ENCODE measurements at regions not wholly inside any gene's neighbourhood (a gene's known extent, or its start where the extent isn't known, plus 50 kb on each side); places are given as distances from the start of the nearest gene placed in this dataset.

DNA sequence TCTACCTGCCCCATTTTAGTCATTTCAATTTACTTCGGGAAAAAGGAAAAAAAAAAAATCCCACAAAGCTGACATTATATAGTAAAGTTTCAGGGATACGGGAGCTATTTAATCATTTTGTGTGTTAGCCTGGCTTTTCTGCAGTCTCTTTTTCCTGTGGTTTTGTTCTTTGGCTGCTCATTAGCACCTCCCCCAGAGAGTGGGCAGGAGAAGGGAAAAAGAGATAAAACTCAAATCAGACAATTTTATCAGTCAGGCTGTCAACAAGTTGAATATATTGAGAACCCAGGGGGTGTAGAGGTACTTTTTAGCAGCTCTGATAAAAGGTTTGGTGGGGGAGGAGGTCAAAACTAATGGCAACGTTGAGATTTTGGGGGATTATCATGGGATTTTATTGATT is 559.0 kb upstream of the PSMD7 start:
- DNase-seq: no peak

GRCh38 chr16:73735954-73736353 is 560.7 kb upstream of the PSMD7 start:
- DNase-seq: no peak

DNA sequence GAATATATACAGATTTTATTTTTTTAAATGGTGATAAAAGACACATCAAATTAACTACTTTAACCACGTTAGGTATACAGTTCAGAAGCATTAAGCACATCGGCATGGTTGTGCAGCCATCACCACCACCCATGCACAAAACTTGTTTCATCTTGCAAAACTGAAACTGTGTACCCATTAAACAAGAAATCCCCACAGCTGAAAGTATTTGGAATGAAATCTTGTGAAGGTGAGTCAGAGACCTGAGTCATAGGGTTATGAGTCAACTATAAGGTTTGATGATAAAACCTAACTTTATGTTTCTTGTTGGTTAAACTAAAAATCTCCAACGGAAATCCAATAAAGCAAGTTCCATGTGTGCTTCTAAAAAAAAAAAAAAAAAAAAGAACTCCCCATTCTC is 561.6 kb upstream of the PSMD7 start:
- no peak for DNase-seq

GRCh38 chr16:73732681-73733080 is 563.9 kb upstream of the PSMD7 start:
- no peak for DNase-seq

DNA sequence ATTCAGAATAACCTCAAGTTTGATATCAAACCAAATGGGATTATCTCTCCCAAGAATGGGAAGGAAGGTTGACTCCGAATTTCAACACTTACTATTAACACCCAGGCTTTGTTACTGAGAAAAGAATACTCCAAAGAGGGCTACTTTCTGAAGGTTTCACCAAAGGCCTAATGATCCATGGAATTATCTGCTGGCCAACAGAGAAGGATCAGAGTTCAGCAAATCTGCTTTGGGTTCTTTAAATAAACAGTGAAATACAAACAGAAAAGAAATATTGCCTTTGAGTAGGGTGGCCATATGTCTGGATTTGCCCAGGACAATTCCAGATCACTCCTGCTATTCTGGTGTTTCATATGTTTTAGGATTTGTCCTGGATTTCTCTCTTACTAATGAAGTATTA is 564.5 kb upstream of the PSMD7 start:
- DNase-seq: no peak

- no peak for DNase-seq
Measured at GRCh38 chr16:73730481-73731090, 566.0 kb upstream of the PSMD7 start.

DNA sequence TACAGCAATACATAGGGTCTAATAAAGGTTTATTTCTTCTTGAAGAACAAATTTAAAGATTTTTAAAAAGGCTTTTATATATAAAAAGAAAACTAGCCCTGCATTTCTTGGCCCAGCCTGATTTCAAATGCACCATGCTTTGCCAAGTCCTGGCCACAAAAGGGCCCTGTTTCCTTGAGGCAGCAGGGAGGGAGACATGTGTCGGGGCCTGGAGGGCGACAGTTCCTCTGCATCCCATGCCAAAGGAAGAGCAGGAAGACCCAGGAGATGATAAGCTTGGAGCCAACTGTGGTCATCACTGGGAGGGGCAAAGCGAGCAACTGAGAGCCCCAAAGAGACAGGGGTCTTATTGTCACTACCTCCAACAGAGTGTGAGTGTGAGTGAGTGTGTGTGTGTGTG is 571.5 kb upstream of the PSMD7 start:
- DNase-seq: no peak

DNA sequence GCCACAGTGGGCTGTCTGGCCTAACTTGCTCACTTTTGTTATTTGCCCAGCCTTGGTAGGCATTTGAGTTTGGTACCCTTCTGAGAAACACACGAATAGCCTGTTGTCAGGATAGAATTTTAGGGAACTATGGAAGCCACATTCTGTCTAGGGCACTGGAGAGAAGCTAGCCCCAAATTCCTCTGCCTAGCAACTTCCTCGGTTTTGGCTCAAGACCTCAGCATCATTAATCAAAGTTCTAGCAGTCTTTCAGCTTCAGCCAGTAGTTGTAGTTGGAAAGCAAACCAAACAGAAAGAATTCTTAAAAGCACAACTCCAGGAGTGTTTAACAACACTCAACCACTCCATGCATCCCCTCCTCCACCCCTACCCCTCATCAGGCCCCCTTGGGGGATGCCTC is 572.1 kb upstream of the PSMD7 start:
- DNase-seq: no peak

DNA sequence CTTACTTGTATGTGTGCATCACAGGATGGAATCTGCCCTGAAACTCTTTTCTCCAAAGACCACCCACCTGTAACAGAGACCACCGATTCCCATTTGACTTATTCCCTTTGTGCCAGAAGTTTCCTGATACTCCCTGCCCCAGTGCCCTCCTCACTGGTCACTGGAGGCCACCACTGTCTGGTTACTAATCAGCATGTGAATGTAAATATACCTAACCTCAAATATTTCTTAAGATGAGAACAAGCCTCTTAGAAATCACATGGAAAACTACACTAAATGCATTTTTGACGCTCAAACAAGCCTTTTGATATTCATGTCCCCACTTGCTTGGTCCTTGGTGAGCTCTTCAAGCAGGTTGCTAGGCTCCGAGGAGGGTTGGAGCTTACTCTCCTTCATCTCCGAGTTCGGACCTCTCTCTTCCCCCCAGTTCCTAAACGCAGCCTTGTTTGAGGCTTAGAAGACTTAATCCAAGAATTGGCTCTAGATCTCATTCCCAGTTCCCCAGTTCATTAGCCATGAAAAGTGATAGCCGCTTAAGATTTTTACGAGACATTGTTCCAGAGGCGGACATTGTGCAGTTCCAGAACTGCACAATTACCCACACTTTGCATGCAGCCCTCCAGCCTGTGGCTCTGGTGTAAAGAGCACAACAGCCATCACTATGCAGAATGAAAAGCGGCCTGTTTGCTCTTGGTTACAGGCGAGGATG is 579.2 kb upstream of the PSMD7 start:
- DNase-seq: no peak

- DNase-seq: no peak
Measured at GRCh38 chr16:73714976-73715375, 581.6 kb upstream of the PSMD7 start.

GRCh38 chr16:73713778-73714495 is 582.7 kb upstream of the PSMD7 start:
- no peak for DNase-seq

GRCh38 chr16:73713251-73713650 is 583.4 kb upstream of the PSMD7 start:
- no peak for DNase-seq

DNA sequence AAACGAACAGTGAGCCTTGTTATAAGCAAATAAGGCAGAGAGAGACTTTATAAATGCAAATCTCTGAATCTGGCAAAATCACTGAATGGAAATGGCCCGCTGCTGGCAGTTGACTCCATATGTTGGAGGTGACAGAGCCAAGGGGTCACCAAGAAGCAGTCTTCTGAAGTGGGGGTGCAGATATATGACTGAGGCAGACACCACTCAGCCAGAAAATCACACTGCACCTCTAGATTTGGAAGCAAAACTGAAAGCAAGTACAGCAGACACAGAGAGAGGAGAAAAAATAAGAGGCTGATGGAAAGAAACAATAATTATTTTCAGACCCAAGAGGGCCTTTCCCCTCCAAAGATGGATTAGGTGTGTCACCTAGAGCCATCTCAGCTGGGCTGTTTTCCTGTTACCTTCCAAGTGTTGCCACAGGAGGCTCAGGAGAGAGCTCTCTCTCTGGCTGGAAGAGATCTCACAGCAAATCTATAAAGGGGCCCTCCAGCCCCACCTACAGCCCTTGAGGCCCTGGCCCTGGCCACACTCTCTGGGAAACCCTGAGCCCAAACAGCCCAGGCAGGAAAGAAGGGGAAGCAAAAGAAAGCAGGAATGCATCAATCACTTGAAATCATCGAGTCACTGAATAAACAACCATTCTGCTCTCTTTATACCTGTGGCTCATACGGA is 585.1 kb upstream of the PSMD7 start:
- DNase-seq: no peak

DNA sequence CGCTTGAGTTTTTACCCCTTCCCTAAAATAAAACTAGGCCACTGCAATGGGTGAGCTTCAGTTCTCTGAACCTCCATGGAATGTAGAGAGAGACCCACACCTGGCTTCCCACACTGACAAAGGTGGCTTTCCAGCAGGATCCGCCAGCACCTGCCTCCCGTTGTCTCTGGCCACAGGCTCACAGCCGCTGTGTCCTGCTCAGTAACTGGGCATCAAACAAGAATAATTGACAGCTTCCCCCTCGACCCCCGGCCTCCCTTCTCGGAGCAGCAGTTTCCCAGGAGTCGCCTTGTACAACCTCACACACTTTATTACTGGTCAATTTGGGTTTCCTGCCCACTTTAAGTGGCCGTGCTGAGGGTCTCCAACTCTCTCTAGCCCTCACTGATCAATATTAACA is 586.1 kb upstream of the PSMD7 start:
- DNase-seq: no peak

DNA sequence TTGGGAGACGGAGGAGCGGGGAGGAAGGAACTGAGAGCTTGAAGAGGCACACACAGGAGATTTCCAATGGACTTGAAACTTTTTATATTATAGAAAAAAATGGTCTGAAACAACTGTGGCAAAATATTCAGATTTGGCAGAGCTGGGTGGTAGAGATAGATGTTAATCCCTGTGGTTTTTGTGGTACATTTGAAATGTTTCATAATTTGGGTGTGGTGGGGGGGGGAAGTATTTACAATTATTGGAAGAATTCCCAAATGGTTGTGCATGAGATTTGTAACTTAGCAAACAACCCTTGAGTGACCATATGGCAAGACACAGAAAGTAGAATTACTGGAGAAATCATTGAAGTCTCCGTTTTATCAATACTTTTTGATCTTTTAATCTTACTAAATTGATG is 588.8 kb upstream of the PSMD7 start:
- no peak for DNase-seq

DNA sequence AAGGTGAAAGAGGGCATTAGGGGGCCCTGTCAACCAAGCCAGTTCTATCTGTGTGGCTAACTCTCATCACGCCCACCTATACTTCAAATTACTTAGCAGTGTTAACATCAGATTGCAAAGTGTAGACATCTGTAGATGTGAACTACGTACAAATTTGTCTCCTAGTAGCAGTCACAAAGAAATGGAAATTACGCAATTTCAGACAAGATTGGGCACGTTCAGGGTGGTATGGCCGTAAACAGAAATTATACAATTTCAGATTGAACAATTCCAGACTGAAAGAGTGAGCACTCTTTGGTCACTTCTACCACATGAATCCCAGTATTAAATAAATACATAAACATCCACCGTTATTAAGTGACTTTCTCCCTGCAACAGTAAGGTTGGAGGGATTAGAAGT is 592.7 kb upstream of the PSMD7 start:
- DNase-seq: no peak

- DNase-seq: no peak
Measured at GRCh38 chr16:73697336-73697735, 599.3 kb upstream of the PSMD7 start.

DNA sequence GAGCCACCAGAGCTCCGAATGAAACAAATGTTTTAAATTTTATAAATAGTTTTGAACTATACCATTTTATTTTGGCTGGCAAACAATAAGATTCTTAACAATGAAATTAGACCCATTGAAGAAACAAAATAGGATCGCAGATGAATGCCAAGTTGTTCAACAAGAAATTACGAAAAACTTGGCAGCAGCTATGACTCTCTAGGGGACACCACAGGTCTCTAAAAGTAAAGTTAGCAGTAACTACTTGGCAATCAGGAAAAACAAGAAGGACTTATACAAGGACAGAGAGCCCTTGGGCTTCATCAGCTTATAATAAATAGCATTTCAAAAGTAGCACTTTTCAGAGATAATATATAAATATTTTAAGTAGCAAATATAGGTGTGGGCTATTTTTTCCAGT is 603.8 kb upstream of the PSMD7 start:
- DNase-seq: no peak

GRCh38 chr16:73683804-73684203 is 612.8 kb upstream of the PSMD7 start:
- no peak for DNase-seq

- DNase-seq: no peak
Measured at GRCh38 chr16:73672135-73672534, 624.2 kb upstream of the ZFHX3 start.

DNA sequence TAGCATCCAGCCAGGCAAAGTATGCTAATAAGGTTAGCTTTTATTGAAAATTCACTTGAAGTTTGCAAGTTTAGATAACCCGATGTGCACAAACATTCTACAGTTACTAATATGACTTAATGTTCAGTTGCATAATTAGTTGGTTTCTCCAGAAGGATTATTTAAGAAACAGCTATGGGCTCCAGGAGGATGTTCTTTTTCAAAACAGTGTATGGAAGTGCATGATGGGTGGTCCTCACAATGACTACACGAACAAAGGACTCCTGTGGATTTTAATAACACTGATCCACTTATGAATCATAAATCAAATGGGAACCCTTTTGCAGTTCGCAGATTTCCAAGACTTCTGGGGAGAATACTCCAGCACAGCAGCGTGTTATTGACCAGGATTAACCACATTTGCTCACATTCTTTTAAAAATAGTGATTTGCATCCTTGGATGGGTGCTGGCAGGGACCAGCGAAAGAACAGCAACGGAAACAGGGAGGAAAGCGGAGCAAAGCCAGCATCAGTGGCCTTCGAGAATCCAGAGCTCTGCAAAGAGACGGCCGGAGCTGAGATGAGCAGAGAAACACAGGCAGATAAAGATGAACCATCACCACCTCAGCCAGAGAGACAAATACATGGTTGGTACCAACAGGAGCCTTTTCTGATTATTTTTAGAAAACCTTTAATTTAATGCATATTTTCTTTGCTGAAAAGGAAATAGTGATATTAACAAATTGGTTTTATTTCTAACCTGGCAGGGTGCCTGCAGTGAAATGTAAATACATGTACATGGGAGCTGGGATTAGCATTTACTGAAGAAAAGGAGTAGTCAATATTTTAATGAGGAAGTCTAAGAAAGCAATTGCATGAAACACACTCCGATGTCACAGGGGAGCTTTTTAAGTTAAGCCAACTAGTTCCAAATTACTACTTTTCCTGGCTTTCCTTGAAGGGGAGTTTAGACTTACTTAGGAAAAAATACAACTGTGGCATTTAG is 623.2 kb upstream of the ZFHX3 start:
- DNase-seq: no peak

- DNase-seq: no peak
Measured at GRCh38 chr16:73669535-73670274, 621.8 kb upstream of the ZFHX3 start.
